LNCAP (cell line): ENCODE measurements at regions not wholly inside any gene's neighbourhood (a gene's known extent, or its start where the extent isn't known, plus 50 kb on each side); places are given as distances from the start of the nearest gene placed in this dataset.

Experiments
- CTCF ChIP-seq: fragments of 450-650 bp; IDR thresholded peaks from 2 replicates; pipeline ENCODE4 v1.5.1; 2017; ENCODE audit warnings: mild to moderate bottlenecking

GRCh38 chr13:97852181-97852874 lies 101.1 kb upstream of the IPO5 start:
- TF ChIP-seq CTCF: no peak

GRCh38 chr13:97853550-97853949 lies 99.9 kb upstream of the IPO5 start:
- no peak for TF ChIP-seq CTCF

GRCh38 chr13:97855570-97856303 lies 97.7 kb upstream of the IPO5 start:
- peak; percentile 68 for TF ChIP-seq CTCF

- TF ChIP-seq CTCF: no peak
Observed at GRCh38 chr13:97856304-97856675, 97.2 kb upstream of the IPO5 start.

- no peak for TF ChIP-seq CTCF
Observed at GRCh38 chr13:97858161-97858560, 95.3 kb upstream of the IPO5 start.

- TF ChIP-seq CTCF: no peak
Observed at GRCh38 chr13:97866346-97866745, 87.1 kb upstream of the IPO5 start.

GRCh38 chr13:97866751-97867150 lies 86.7 kb upstream of the IPO5 start:
- no peak for TF ChIP-seq CTCF
